GM10266 (cell line): ENCODE measurements at regions not wholly inside any gene's neighbourhood (a gene's known extent, or its start where the extent isn't known, plus 50 kb on each side); places are given as distances from the start of the nearest gene placed in this dataset.

ENCODE experiments used
- DNase-seq: peaks from one replicate; pipeline ENCODE4 v3.0.0; 2012; ENCODE audit errors: extremely low spot score
- TF ChIP-seq, protein P1 (sequence below): IDR thresholded peaks from 2 replicates; pipeline ENCODE4 v1.5.1; 2012; ENCODE audit warnings: mild to moderate bottlenecking, low read depth; ENCODE audit not compliant: control insufficient read depth, insufficient read depth; ENCODE audit errors: missing control alignments

DNA sequence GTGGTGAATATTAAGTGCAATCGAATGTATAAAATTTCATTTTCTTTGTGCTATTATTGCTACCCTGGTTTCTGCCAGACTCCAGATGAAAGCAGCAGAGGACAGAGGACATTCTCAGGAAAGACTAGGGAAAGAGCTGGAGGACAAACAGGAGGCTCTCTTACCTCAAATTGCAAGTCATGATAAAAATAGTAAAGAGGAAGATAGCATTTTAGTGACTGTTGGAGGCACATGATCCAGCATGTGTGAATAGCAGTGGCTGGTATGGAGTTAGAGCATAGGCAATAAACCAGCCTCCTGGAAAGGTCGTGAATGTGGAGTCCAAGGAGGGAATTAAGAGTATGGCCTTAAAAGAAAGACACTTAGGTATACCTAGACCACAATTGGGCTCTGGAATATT is 1040.0 kb downstream of the STPG2 start:
- TF ChIP-seq, protein P1, sequence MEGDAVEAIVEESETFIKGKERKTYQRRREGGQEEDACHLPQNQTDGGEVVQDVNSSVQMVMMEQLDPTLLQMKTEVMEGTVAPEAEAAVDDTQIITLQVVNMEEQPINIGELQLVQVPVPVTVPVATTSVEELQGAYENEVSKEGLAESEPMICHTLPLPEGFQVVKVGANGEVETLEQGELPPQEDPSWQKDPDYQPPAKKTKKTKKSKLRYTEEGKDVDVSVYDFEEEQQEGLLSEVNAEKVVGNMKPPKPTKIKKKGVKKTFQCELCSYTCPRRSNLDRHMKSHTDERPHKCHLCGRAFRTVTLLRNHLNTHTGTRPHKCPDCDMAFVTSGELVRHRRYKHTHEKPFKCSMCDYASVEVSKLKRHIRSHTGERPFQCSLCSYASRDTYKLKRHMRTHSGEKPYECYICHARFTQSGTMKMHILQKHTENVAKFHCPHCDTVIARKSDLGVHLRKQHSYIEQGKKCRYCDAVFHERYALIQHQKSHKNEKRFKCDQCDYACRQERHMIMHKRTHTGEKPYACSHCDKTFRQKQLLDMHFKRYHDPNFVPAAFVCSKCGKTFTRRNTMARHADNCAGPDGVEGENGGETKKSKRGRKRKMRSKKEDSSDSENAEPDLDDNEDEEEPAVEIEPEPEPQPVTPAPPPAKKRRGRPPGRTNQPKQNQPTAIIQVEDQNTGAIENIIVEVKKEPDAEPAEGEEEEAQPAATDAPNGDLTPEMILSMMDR, result no peak
- DNase-seq, result no peak

DNA sequence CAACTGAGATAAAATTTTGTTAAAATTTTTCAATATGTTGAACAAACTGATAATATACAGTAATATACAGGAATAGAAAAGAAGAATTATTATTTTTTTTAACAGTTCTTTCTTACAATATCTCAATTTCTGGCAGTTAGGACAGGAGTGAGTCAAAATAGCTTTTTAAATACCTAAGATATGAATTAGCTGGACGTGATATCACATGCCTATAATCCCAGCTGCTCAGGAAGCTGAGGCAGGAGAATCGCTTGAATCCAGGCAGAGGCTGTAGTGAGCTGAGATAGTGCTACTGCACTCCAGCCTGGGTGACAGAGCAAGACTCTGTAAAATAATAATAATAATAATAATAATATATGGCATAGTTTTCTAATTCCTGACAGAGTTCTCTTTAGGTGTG is 1039.3 kb downstream of the STPG2 start:
- DNase-seq, result no peak
- TF ChIP-seq, protein P1, result no peak

DNA sequence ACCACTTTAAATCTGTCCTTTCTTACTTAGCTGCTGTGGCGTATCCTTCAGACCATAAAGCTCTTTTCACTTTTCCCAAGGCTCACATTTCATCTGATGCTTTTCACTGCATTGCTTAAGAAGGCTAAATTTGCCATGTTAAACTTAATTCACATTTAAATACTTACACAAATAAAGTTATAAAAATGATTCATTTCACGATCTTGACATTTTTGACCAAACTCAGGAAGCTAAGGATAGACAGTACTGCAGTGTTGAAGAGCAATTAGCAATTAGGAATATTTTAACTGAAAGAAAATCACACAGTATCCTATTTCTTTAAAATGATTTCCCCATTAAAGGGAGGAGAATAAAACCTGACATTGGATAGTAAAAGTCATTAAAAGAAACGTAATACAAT is 1038.6 kb downstream of the STPG2 start:
- TF ChIP-seq, protein P1, result no peak
- no peak for DNase-seq

DNA sequence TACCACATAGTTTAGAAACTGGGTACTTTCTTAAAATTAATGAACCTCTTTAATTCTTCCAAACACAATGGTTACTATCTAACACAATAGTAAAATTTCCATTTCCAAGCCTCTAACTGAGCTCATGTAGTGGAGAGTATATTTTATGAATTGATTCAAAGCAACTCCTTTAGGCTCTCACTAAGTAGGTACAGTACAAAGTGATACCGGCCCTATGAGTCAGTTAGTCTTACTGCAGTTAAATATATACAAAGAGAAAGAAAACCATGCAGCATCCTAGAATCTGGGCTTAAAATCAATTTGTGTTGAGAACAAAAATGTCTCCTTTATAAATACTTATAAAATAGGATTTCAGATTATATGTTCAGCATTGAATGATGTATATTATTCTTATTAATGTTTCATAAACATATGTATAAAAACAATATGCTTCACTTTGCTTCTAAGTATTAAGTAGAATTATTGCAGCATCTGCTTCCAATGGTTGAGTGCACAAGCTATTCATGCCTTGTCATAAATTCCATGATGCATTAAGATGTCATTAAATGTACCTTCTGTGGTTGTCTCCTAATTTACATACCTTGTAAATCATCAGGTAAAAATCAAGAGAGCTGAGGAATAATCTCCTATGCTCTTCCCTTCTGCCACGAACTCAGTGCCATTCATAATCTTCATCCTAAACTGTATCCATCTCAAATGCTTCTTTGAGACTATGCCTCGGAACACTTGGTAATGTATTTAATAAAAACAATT is 1037.8 kb downstream of the STPG2 start:
- TF ChIP-seq, protein P1, result no peak
- DNase-seq, result no peak

DNA sequence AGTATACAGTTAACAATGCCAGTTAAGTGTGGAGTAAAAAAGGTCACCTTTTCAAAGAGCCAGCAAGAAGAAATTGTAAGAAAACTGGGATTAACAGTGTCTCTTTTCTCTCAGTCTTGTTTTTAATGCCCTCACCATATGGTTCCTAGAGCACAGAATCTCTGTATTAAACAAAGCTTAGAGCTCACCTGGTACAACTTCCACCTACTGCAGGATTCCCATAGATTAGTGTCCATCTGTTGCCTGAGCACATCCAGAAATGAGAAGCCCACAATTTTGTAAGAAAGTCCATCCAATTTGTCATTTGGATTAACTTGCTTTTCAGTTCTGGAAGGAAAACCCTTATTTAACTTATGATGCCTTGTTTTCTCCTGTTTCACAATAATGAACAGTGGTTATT is 1037.1 kb downstream of the STPG2 start:
- TF ChIP-seq, protein P1, result no peak
- no peak for DNase-seq

DNA sequence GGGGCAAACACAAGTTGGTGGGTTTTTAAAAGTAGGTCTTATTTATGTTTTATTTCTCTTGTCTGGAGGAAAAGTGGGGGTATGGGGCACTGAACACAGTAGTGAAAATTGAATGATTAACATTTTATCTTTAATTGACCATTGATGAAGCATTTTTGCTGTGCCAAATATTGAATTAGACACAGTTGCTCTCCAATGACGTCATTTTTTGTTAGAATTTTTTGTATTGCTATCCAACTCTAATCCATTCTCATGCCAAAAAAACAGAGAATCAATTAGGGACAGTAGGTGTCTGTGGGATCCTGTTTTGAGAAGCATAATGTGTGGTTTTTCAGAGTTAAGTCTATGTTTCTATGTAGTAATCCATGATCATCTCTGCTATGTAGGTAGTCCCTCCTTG is 1032.8 kb downstream of the STPG2 start:
- TF ChIP-seq, protein P1, result no peak
- no peak for DNase-seq

DNA sequence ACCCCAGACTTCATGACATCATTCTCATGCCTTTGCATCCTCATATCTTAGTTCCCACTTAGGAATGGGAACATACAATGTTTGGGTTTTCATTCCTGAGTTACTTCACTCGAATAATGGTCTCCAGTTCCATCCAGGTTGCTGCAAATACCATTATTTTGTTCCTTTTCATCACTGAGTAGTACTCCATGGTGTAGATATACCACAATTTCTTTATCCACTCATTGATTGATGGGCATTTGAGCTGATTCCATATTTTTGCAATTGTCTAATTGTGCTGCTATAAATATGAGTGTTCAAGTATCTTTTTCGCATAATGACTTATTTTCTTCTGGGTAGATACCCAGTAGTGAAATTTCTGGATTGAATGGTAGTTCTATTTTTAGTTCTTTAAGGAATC is 1026.8 kb downstream of the STPG2 start:
- TF ChIP-seq, protein P1, result no peak
- DNase-seq, result no peak
